Smooth muscle cell (in vitro differentiated cells): ENCODE measurements at regions not wholly inside any gene's neighbourhood (a gene's known extent, or its start where the extent isn't known, plus 50 kb on each side); places are given as distances from the start of the nearest gene placed in this dataset.

ENCODE experiments used
- DNase-seq: peaks from one replicate; lab custom pipeline; 2025; ENCODE audit not compliant: unreplicated experiment; lab: John Stamatoyannopoulos, UW
- H2AFZ ChIP-seq: fragments of 200-600 bp; sonication (generic); 2 replicates; pipeline ENCODE4 v1.6.0; 2016; ENCODE audit warnings: antibody characterized with exemption, low read depth, mild to moderate bottlenecking
- H3F3A ChIP-seq: fragments of 200-600 bp; sonication (generic); 2 replicates; pipeline ENCODE4 v1.6.0; 2017; ENCODE audit warnings: antibody characterized with exemption, low read depth
- H3K27ac ChIP-seq: fragments of 200-600 bp; sonication (generic); 2 replicates; pipeline ENCODE4 v1.5.1; 2016; ENCODE audit warnings: low read depth, mild to moderate bottlenecking
- H3K27me3 ChIP-seq: fragments of 200-600 bp; sonication (generic); 2 replicates; pipeline ENCODE4 v1.6.1; 2016; ENCODE audit warnings: low read depth, mild to moderate bottlenecking
- H3K36me3 ChIP-seq: fragments of 200-600 bp; sonication (generic); 2 replicates; pipeline ENCODE4 v1.5.1; 2016; ENCODE audit warnings: low read depth
- H3K4me1 ChIP-seq: fragments of 200-600 bp; sonication (generic); 2 replicates; pipeline ENCODE4 v1.5.1; 2016; ENCODE audit warnings: low read depth
- H3K4me2 ChIP-seq: fragments of 200-600 bp; sonication (generic); 2 replicates; pipeline ENCODE4 v1.6.0; 2016; ENCODE audit warnings: mild to moderate bottlenecking
- H3K4me3 ChIP-seq: fragments of 200-600 bp; sonication (generic); 2 replicates; pipeline ENCODE4 v1.5.1; 2016; ENCODE audit warnings: mild to moderate bottlenecking
- H3K79me2 ChIP-seq: fragments of 200-600 bp; sonication (generic); 2 replicates; pipeline ENCODE4 v1.6.0; 2016; ENCODE audit warnings: low read depth, mild to moderate bottlenecking
- H3K9ac ChIP-seq: fragments of 200-600 bp; sonication (generic); 2 replicates; pipeline ENCODE4 v1.6.0; 2016; ENCODE audit warnings: low read depth
- H3K9me3 ChIP-seq: fragments of 200-600 bp; sonication (generic); replicated peaks from 2 replicates; pipeline ENCODE4 v1.5.1; 2016; ENCODE audit warnings: low read depth
- H4K20me1 ChIP-seq: fragments of 200-600 bp; sonication (generic); 2 replicates; pipeline ENCODE4 v1.6.0; 2016; ENCODE audit warnings: low read depth
- WGBS: methylation state at CpG from one replicate; pipeline ENCODE4 v1.1.7; 2016; ENCODE audit warnings: low lambda C conversion rate; 5-methylcytosine and 5-hydroxymethylcytosine counted together
- TF ChIP-seq, protein P1 (sequence below): fragments of 200-600 bp; sonication (generic); IDR thresholded peaks from 2 replicates; pipeline ENCODE4 v1.5.1; 2017; ENCODE audit warnings: borderline replicate concordance, mild to moderate bottlenecking, antibody characterized with exemption; ENCODE audit not compliant: insufficient read depth, poor library complexity, severe bottlenecking

DNA sequence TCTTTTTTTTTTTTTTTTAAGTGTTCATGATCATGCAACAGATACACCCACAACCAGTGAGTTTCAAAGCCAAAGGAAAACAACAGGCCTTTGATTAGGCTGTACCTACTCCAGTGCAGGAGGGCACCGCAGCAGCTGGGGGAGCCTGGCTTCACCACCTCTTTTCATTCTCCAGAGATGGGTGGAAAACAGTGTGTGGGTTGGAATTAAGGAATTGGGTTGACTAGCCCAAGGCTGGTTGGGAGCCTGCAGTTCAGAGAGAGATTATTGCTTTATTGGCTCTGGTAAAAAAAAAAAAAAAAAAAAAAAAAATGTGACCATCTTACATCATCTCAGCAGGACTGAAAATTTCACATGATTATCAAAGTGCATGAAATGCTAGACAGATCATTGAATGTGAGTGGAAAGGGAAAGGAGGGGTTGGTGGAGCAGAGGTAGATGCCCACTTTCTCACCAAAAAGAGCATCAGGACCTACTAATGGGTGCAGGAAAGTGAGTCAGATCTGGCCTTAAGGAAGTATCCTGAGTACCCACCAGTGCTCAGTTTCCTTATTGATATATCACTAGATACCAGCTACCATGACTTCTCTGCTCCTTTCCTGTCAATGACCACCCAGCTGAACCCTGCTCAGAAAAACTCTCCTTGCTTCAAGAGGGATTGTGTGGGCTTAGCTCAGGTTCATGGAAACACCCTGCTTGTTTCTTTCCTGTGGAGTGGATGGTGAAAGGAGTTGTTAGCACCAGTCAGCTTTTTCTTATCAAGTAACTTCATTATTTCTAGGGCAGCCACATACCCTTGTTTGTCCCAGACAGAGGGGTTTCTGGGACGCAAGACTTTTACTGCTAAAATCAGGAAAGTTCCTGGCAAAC, 54.8 kb upstream of the DYRK2 start:
- Histone ChIP-seq H3K27ac (peak overlapping the region; percentile 58), H3K4me2 (peak overlapping the region; percentile 27)
- 88% methylated on average over 2 of the region's 2 CpGs for WGBS

DNA sequence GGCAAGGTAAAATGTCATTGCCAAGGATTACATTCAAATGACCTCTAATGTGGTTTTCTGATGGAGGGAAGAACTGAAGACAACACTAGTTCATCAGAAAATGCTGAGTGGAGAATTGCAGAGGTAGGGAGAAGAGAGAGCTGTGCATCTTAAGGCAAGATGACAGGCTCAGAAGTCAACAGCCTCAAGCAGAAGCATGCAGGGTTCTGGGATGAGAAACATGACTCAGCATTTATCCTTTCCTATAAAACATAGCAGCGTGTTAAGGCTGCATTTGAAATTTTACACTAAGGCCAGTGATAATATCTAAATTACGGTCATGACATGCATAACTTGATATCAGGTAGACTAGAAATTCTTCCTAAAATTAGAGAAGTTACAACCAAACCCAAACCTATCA, 53.7 kb upstream of the DYRK2 start:
- Histone ChIP-seq H3K27ac (peak overlapping the region; percentile 32), H3K79me2 (no peaks in the 10 kb centered on the region), H3F3A (peaks cover 7% of the 10 kb centered on the region), H3K4me1 (no peaks in the 10 kb centered on the region), H3K4me3 (no peak overlapping the region), H3K36me3 (no peaks in the 10 kb centered on the region), H4K20me1 (no peaks in the 10 kb centered on the region), H3K27me3 (no peaks in the 10 kb centered on the region), H3K4me2 (peak overlapping the region; percentile 49), H3K9me3 (no peaks in the 10 kb centered on the region), H2AFZ (no peak overlapping the region), H3K9ac (no peak overlapping the region)
- TF ChIP-seq, protein P1, sequence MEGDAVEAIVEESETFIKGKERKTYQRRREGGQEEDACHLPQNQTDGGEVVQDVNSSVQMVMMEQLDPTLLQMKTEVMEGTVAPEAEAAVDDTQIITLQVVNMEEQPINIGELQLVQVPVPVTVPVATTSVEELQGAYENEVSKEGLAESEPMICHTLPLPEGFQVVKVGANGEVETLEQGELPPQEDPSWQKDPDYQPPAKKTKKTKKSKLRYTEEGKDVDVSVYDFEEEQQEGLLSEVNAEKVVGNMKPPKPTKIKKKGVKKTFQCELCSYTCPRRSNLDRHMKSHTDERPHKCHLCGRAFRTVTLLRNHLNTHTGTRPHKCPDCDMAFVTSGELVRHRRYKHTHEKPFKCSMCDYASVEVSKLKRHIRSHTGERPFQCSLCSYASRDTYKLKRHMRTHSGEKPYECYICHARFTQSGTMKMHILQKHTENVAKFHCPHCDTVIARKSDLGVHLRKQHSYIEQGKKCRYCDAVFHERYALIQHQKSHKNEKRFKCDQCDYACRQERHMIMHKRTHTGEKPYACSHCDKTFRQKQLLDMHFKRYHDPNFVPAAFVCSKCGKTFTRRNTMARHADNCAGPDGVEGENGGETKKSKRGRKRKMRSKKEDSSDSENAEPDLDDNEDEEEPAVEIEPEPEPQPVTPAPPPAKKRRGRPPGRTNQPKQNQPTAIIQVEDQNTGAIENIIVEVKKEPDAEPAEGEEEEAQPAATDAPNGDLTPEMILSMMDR = no peak
- WGBS = 35% methylated on average over 2 of the region's 2 CpGs
- DNase-seq = no peak

More for the DNA sequence above, 54.8 kb upstream of the DYRK2 start:
- Histone ChIP-seq H3K9me3 (no peaks in the 10 kb centered on the region), H4K20me1 (no peaks in the 10 kb centered on the region), H3K9ac (no peak overlapping the region), H3K4me1 (no peaks in the 10 kb centered on the region), H3K4me3 (no peak overlapping the region), H3K79me2 (no peaks in the 10 kb centered on the region), H3F3A (peaks cover 7% of the 10 kb centered on the region), H2AFZ (no peak overlapping the region), H3K27me3 (no peaks in the 10 kb centered on the region), H3K36me3 (no peaks in the 10 kb centered on the region)
- DNase-seq = no peak
- TF ChIP-seq, protein P1 = no peak

DNA sequence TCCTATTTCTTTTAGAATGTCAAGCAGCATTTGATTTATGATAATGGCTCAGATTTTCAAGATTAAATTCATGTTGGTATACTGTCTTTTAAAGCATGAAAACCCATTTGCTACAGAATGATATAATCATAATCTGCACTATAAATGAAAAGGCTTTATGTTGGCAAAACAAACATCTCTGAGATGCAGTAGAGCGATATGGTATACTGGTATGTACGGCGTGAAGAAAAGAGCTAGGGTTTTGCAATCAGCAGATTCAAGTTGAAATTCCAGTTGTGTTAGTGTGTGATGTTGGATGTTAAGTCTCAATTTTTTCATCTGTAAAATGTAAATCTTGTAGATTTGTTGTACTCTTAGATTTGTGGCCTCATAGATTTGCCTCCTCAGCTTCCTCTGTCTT, 53.2 kb upstream of the DYRK2 start:
- Histone ChIP-seq H3K27me3 (no peaks in the 10 kb centered on the region), H3K4me2 (peak overlapping the region; percentile 49), H3F3A (peaks cover 7% of the 10 kb centered on the region), H3K4me1 (no peaks in the 10 kb centered on the region), H3K36me3 (no peaks in the 10 kb centered on the region), H3K9ac (no peak overlapping the region), H3K27ac (peak overlapping the region; percentile 32), H2AFZ (no peak overlapping the region), H4K20me1 (no peaks in the 10 kb centered on the region), H3K9me3 (no peaks in the 10 kb centered on the region), H3K79me2 (no peaks in the 10 kb centered on the region), H3K4me3 (no peak overlapping the region)
- TF ChIP-seq, protein P1 = no peak
- 38% methylated on average over 3 of the region's 3 CpGs for WGBS
- DNase-seq = no peak

DNA sequence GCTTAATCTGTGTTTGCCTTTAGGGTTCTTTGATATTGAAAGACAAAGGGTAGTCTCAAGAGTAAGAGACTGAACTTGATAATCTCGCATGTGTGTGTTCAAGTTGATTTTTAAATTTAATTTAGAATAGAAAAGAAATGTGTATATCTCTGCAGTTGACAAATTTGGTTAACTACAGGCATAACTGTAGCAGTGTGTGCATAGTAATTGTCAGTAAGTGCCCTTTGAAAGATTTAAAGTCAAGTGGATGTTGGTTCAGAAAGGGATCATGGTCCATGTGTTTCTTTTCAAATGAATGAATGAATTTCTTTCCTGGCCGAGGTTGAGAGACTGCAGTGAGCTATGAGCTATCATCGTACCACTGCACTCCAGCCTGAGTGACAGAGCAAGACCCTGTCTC, 49.9 kb upstream of the DYRK2 start:
- H3K4me1 ChIP-seq = no peaks in the 10 kb centered on the region
- no peaks in the 10 kb centered on the region for H4K20me1 ChIP-seq
- DNase-seq = no peak
- H3K79me2 ChIP-seq = no peaks in the 10 kb centered on the region
- WGBS = 94% methylated on average over 3 of the region's 3 CpGs
- H3K9me3 ChIP-seq = no peaks in the 10 kb centered on the region
- no peak overlapping the region for H3K27ac ChIP-seq
- no peaks in the 10 kb centered on the region for H3K27me3 ChIP-seq
- no peak overlapping the region for H2AFZ ChIP-seq
- H3K36me3 ChIP-seq = no peaks in the 10 kb centered on the region
- H3K4me3 ChIP-seq = no peak overlapping the region
- TF ChIP-seq, protein P1 = no peak
- no peak overlapping the region for H3K9ac ChIP-seq
- H3F3A ChIP-seq = peaks cover 7% of the 10 kb centered on the region
- no peak overlapping the region for H3K4me2 ChIP-seq
